Adipocyte (in vitro differentiated cells): ENCODE measurements at regions not wholly inside any gene's neighbourhood (a gene's known extent, or its start where the extent isn't known, plus 50 kb on each side); places are given as distances from the start of the nearest gene placed in this dataset.

ENCODE experiments used
- DNase-seq: peaks from one replicate; pipeline ENCODE4 v3.0.0-alpha.2; 2015; ENCODE audit warnings: low read depth
- H3K27me3 ChIP-seq: replicated peaks from 2 replicates; pipeline ENCODE4 v1.7.0; 2013; ENCODE audit warnings: mild to moderate bottlenecking, low read length, moderate library complexity; ENCODE audit not compliant: control insufficient read depth, insufficient read depth
- H3K36me3 ChIP-seq: 2 replicates; pipeline ENCODE4 v1.7.0; 2013; ENCODE audit warnings: low read length, mild to moderate bottlenecking, moderate library complexity; ENCODE audit not compliant: control insufficient read depth, insufficient read depth, severe bottlenecking
- H3K4me1 ChIP-seq: 2 replicates; pipeline ENCODE4 v1.7.0; 2013; ENCODE audit warnings: mild to moderate bottlenecking, low read length, moderate library complexity; ENCODE audit not compliant: control insufficient read depth, insufficient read depth
- H3K4me3 ChIP-seq: 2 replicates; pipeline ENCODE4 v1.7.0; 2013; ENCODE audit warnings: mild to moderate bottlenecking, low read length, moderate library complexity
- H3K9ac ChIP-seq: 2 replicates; pipeline ENCODE4 v1.7.0; 2013; ENCODE audit warnings: mild to moderate bottlenecking, low read length, moderate library complexity
- H3K9me3 ChIP-seq: 2 replicates; pipeline ENCODE4 v1.7.0; 2013; ENCODE audit warnings: mild to moderate bottlenecking, low read length, moderate library complexity; ENCODE audit not compliant: control insufficient read depth

- H3K27me3 ChIP-seq: no peaks in the 10 kb centered on the region
- no peak for DNase-seq
- H3K9ac ChIP-seq: no peak overlapping the region
- no peaks in the 10 kb centered on the region for H3K4me1 ChIP-seq
- H3K9me3 ChIP-seq: no peaks in the 10 kb centered on the region
- no peak overlapping the region for H3K4me3 ChIP-seq
- no peaks in the 10 kb centered on the region for H3K36me3 ChIP-seq
Measured at GRCh38 chr2:146209842-146210275, 1635.0 kb upstream of the ACVR2A start.

DNA sequence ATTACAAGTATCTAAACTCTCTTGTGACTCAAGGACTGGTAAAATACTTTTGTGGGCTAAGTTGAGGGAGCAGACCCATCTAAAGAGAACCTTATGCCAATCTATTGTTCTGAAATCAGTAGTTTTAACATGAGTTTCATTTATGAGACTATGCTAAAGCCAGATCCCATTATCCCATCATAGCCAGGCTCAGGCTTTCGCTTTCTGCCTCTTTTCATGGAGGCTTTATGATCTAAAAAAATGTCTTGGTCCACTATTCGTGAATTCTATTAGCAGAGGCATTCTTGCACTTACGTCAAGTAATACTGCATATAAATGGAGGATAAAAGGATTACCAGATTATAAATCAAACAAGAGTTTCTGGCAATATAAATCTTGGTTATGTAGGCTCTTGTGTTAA lies 1636.9 kb upstream of the ACVR2A start:
- Histone ChIP-seq H3K36me3 (no peaks in the 10 kb centered on the region), H3K4me1 (no peaks in the 10 kb centered on the region), H3K4me3 (no peak overlapping the region), H3K9me3 (no peaks in the 10 kb centered on the region), H3K9ac (no peak overlapping the region), H3K27me3 (no peaks in the 10 kb centered on the region)
- DNase-seq: no peak

DNA sequence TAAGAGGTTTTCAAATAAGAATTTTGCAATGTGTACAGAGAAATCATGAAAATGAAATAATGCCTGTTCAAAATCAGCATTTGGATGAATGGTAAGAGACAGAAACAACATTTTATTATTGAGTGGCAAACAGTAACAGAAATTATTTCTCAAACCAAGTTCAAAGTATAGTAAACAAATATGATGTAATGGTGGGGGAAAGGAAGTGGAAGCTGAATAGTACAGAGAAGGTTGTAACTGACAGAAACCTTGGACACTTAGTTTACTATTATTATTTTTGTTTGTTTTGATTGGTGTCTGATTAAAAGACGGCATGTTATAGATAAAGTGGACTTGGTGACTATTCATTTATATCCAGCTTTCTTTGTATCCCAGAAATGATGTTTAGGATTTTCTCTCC lies 1637.4 kb upstream of the ACVR2A start:
- H3K36me3 ChIP-seq: no peaks in the 10 kb centered on the region
- H3K9me3 ChIP-seq: no peaks in the 10 kb centered on the region
- no peaks in the 10 kb centered on the region for H3K27me3 ChIP-seq
- H3K4me1 ChIP-seq: no peaks in the 10 kb centered on the region
- no peak for DNase-seq
- H3K4me3 ChIP-seq: no peak overlapping the region
- H3K9ac ChIP-seq: no peak overlapping the region

- H3K9me3 ChIP-seq: no peaks in the 10 kb centered on the region
- H3K9ac ChIP-seq: no peak overlapping the region
- no peak overlapping the region for H3K4me3 ChIP-seq
- H3K36me3 ChIP-seq: no peaks in the 10 kb centered on the region
- H3K4me1 ChIP-seq: no peaks in the 10 kb centered on the region
- DNase-seq: no peak
- H3K27me3 ChIP-seq: no peaks in the 10 kb centered on the region
Measured at GRCh38 chr2:146203064-146203624, 1641.7 kb upstream of the ACVR2A start.

GRCh38 chr2:146193619-146194018 lies 1651.2 kb upstream of the ACVR2A start:
- Histone ChIP-seq H3K27me3 (no peaks in the 10 kb centered on the region), H3K9me3 (no peaks in the 10 kb centered on the region), H3K4me1 (no peaks in the 10 kb centered on the region), H3K9ac (no peak overlapping the region), H3K36me3 (no peaks in the 10 kb centered on the region), H3K4me3 (no peak overlapping the region)
- DNase-seq: peak; percentile 1

DNA sequence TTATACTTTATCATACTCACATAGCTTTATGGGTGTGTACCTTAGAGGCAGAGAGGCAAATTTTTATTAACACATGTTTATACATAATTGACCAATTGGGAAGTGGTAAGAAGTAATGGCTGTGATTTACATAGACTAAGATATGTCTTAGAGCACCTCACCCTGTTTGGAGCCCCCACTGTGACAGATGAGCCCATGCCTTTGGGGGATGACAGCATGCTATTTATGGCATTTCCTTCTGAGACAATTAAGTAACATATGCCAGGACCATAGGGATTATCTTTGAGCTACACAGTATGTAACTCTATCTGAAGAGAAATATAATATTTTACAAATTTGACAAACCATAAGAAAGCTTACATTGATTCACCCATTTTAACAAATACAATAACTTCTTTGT lies 1655.3 kb upstream of the ACVR2A start:
- H3K27me3 ChIP-seq: no peaks in the 10 kb centered on the region
- no peak for DNase-seq
- H3K9me3 ChIP-seq: no peaks in the 10 kb centered on the region
- no peaks in the 10 kb centered on the region for H3K4me1 ChIP-seq
- no peak overlapping the region for H3K9ac ChIP-seq
- H3K4me3 ChIP-seq: no peak overlapping the region
- no peaks in the 10 kb centered on the region for H3K36me3 ChIP-seq

GRCh38 chr2:146173934-146174333 lies 1654.0 kb upstream of the ZEB2 start:
- H3K4me3 ChIP-seq: no peak overlapping the region
- H3K9ac ChIP-seq: no peak overlapping the region
- no peaks in the 10 kb centered on the region for H3K4me1 ChIP-seq
- H3K27me3 ChIP-seq: no peaks in the 10 kb centered on the region
- DNase-seq: no peak
- H3K9me3 ChIP-seq: peaks cover 14% of the 10 kb centered on the region
- H3K36me3 ChIP-seq: no peaks in the 10 kb centered on the region

GRCh38 chr2:146161256-146161882 lies 1641.5 kb upstream of the ZEB2 start:
- Histone ChIP-seq H3K9ac (no peak overlapping the region), H3K4me3 (no peak overlapping the region), H3K9me3 (no peaks in the 10 kb centered on the region), H3K27me3 (no peaks in the 10 kb centered on the region), H3K36me3 (no peaks in the 10 kb centered on the region), H3K4me1 (no peaks in the 10 kb centered on the region)
- no peak for DNase-seq

DNA sequence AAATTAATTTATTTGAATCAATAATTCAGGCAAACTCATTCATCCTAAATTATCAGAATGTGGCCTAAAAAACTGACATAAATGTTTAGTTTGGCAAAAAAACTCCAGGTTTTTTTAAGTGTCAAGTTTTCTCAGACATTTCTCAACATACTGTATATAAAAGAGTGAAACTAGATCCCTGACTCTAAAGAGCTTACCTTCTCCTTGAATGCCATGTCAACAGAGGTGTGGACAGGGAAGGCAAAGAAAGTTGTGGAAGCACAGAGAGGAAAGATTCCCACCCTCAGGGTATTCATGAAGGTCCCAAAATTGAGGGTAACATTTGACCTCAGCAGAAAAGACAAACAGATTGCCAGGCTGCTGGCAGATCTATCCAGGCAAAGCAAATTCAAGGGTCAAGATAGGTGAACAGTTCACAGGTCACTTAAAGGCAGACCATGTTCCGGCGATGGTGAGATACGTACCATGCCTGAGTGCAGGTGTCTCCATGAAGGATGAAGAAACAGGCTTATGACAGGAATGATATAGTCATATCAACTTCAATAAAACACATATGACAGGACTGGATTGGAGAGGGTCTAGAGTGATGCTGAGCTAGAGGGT lies 1638.3 kb upstream of the ZEB2 start:
- DNase-seq: no peak
- no peaks in the 10 kb centered on the region for H3K9me3 ChIP-seq

GRCh38 chr2:146147448-146148012 lies 1627.6 kb upstream of the ZEB2 start:
- no peaks in the 10 kb centered on the region for H3K27me3 ChIP-seq
- no peaks in the 10 kb centered on the region for H3K4me1 ChIP-seq
- H3K9ac ChIP-seq: no peak overlapping the region
- H3K36me3 ChIP-seq: no peaks in the 10 kb centered on the region
- H3K9me3 ChIP-seq: no peaks in the 10 kb centered on the region
- H3K4me3 ChIP-seq: no peak overlapping the region
- DNase-seq: no peak

More for the DNA sequence above, 1638.3 kb upstream of the ZEB2 start:
- Histone ChIP-seq H3K9ac (no peak overlapping the region), H3K36me3 (no peaks in the 10 kb centered on the region), H3K4me1 (no peaks in the 10 kb centered on the region), H3K27me3 (no peaks in the 10 kb centered on the region), H3K4me3 (no peak overlapping the region)

DNA sequence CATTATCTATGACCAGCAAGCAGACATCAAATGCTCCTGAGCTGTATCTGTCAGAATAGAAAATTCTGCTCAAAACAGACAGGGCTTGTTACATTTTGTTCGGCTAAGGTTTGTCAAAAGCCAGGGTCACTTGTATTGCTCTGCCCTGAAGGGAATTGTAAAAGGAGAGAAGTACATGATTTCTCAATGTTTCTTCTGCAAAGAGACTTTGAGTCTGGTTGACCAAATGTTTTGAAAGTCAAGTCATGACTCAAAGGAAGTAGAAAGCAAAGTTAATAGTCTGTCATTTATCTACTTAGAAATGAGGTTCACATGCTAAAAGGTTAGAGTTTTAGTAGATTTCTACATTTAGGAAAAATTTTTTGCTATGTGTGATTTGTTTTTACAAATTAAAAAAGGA lies 1624.1 kb upstream of the ZEB2 start:
- H3K36me3 ChIP-seq: no peaks in the 10 kb centered on the region
- DNase-seq: peak; percentile 81
- no peaks in the 10 kb centered on the region for H3K9me3 ChIP-seq

More for the DNA sequence above, 1624.1 kb upstream of the ZEB2 start:
- Histone ChIP-seq H3K4me3 (no peak overlapping the region), H3K9ac (no peak overlapping the region), H3K4me1 (no peaks in the 10 kb centered on the region), H3K27me3 (no peaks in the 10 kb centered on the region)
